T-cell (primary cell): ENCODE measurements at regions not wholly inside any gene's neighbourhood (a gene's known extent, or its start where the extent isn't known, plus 50 kb on each side); places are given as distances from the start of the nearest gene placed in this dataset.

Source experiments
- ATAC-seq, 4 experiments: fragments of 200-7000 bp in 3 of 4; fragments of 150-1000 bp in 1 of 4; cut with Tn5 transposase; replicated peaks in 1 of 4; 1 replicate in 3 of 4; 2 replicates in 1 of 4; pipeline ENCODE4 v1.10.0; 2021; ENCODE audit warnings: moderate library complexity in 3 of 4, mild to moderate bottlenecking in 2 of 4, moderate number of reproducible peaks in 1 of 4
- CTCF ChIA-PET, 2 donors: fragments of 300-600 bp; sonication (Branson Sonifier 250); formaldehyde crosslinking; loops; one replicate each; lab custom pipeline; 2022; ENCODE audit warnings: antibody characterized with exemption in 2 of 2; lab: Charles Lee
- POLR2A ChIA-PET, 2 donors: fragments of 300-600 bp; sonication (Branson Sonifier 250); formaldehyde crosslinking; loops; one replicate each; lab custom pipeline; 2022; ENCODE audit warnings: antibody characterized with exemption in 2 of 2; lab: Charles Lee
- DNase-seq, 35 experiments: peaks; one replicate each; pipeline versions ENCODE4 v3.0.0 to v3.0.0-alpha.2; 2013 to 2023
- H3K27ac ChIP-seq: one replicate; pipeline ENCODE4 v1.5.1; 2013; ENCODE audit warnings: low read length
- H3K27me3 ChIP-seq, 2 experiments: replicated peaks in 1 of 2; 1 replicate in 1 of 2; 2 replicates in 1 of 2; pipeline versions ENCODE4 v1.6.1 to v1.7.0; 2013; ENCODE audit warnings: low read length in 1 of 2, mixed read lengths in 1 of 2; ENCODE audit not compliant: control insufficient read depth in 2 of 2, insufficient read depth in 2 of 2; ENCODE audit errors: extremely low read depth in 1 of 2
- H3K36me3 ChIP-seq, 2 donors: 1 replicate in 1 of 2; 2 replicates in 1 of 2; pipeline versions ENCODE4 v1.6.1 to v1.7.0; 2013; ENCODE audit warnings: low read length in 1 of 2; ENCODE audit not compliant: control insufficient read depth in 2 of 2, insufficient read depth in 1 of 2; ENCODE audit errors: extremely low read depth in 1 of 2
- H3K4me1 ChIP-seq, 2 experiments: 1 replicate in 1 of 2; 2 replicates in 1 of 2; pipeline versions ENCODE4 v1.6.1 to v1.7.0; 2013; ENCODE audit warnings: low read length in 2 of 2, mixed read lengths in 1 of 2; ENCODE audit not compliant: insufficient read depth in 2 of 2, control insufficient read depth in 1 of 2; ENCODE audit errors: extremely low read depth in 1 of 2
- H3K4me3 ChIP-seq, 2 donors: 1 replicate in 1 of 2; 2 replicates in 1 of 2; pipeline versions ENCODE4 v1.5.1 to v1.7.0; 2013; ENCODE audit warnings: mild to moderate bottlenecking in 2 of 2, low read length in 1 of 2, moderate library complexity in 1 of 2; ENCODE audit not compliant: control insufficient read depth in 1 of 2; ENCODE audit errors: extremely low read depth in 1 of 2
- H3K9me3 ChIP-seq: 2 replicates; pipeline ENCODE4 v1.7.0; 2013
- H3K27ac Mint-ChIP-seq, 2 donors: one replicate each; pipeline ENCODE4 v1.8.0; 2020 to 2021; ENCODE audit warnings: mild to moderate bottlenecking in 2 of 2, mixed read lengths in 2 of 2
- H3K27me3 Mint-ChIP-seq, 2 donors: one replicate each; pipeline ENCODE4 v1.8.0; 2021 to 2022; ENCODE audit warnings: mixed read lengths in 2 of 2
- H3K36me3 Mint-ChIP-seq: one replicate; pipeline ENCODE4 v1.8.0; 2021; ENCODE audit warnings: mixed read lengths
- H3K4me1 Mint-ChIP-seq, 3 donors: one replicate each; pipeline ENCODE4 v1.8.0; 2020 to 2022; ENCODE audit warnings: mixed read lengths in 3 of 3, mild to moderate bottlenecking in 1 of 3
- H3K4me3 Mint-ChIP-seq, 3 donors: one replicate each; pipeline ENCODE4 v1.8.0; 2020 to 2022; ENCODE audit warnings: mild to moderate bottlenecking in 3 of 3, mixed read lengths in 3 of 3, moderate library complexity in 3 of 3
- H3K9me3 Mint-ChIP-seq, 3 donors: one replicate each; pipeline ENCODE4 v1.8.0; 2020 to 2022; ENCODE audit warnings: mixed read lengths in 3 of 3
- WGBS: methylation state at CpG from one replicate; pipeline ENCODE4 v1.1.5; 2013; ENCODE audit warnings: missing lambda C conversion rate; ENCODE audit not compliant: insufficient coverage; 5-methylcytosine and 5-hydroxymethylcytosine counted together

- ATAC-seq, result no peak
- H3K27me3 Mint-ChIP-seq, result peaks cover 9 to 21% of the 10 kb centered on the region in 2 donors
Measured at GRCh38 chr2:19635951-19636510, 265.8 kb downstream of the TTC32 start.

GRCh38 chr2:19632403-19632991 lies 269.3 kb downstream of the TTC32 start:
- Histone ChIP-seq H3K4me3 (no peak overlapping the region), H3K4me1 (no peaks in the 10 kb centered on the region), H3K27me3 (peaks cover 0 to 17% of the 10 kb centered on the region in 2 experiments), H3K9me3 (no peaks in the 10 kb centered on the region), H3K27ac (no peak overlapping the region), H3K36me3 (no peaks in the 10 kb centered on the region)
- Mint-ChIP-seq H3K27me3 (peaks cover 9 to 21% of the 10 kb centered on the region in 2 donors), H3K36me3 (no peaks in the 10 kb centered on the region), H3K27ac (no peak overlapping the region), H3K9me3 (peaks cover 1 to 6% (median 6%) of the 10 kb centered on the region in 3 donors), H3K4me3 (no peak overlapping the region), H3K4me1 (no peaks in the 10 kb centered on the region)
- ATAC-seq (no peak), DNase-seq (no peak)
- POLR2A ChIA-PET, result interaction anchor here in 1 of 2 donors (0.6 kb wide), 1 partner anchor 174 kb away, joined by 5 read pairs; no protein-coding TSS in a partner anchor
- WGBS, result 76% methylated on average over 4 of the region's 5 CpGs
- CTCF ChIA-PET, result interaction anchor here in 1 of 2 donors (1.0 kb wide), 1 partner anchor 28 kb away, joined by 3 read pairs; no protein-coding TSS in a partner anchor

More at GRCh38 chr2:19635951-19636510, 265.8 kb downstream of the TTC32 start:
- Mint-ChIP-seq H3K4me1 (no peaks in the 10 kb centered on the region), H3K9me3 (no peaks in the 10 kb centered on the region), H3K27ac (no peak overlapping the region), H3K4me3 (no peak overlapping the region), H3K36me3 (no peaks in the 10 kb centered on the region)
- H3K9me3 ChIP-seq, result no peaks in the 10 kb centered on the region
- no peaks in the 10 kb centered on the region for H3K4me1 ChIP-seq
- no peak for DNase-seq
- no peak overlapping the region for H3K27ac ChIP-seq
- ChIA-PET CTCF (no interaction called here), POLR2A (no interaction called here)
- H3K36me3 ChIP-seq, result no peaks in the 10 kb centered on the region
- WGBS, result 44% methylated on average over 7 of the region's 8 CpGs
- H3K27me3 ChIP-seq, result peaks cover 0 to 21% of the 10 kb centered on the region in 2 experiments
- H3K4me3 ChIP-seq, result no peak overlapping the region

GRCh38 chr2:19631871-19632270 lies 269.9 kb downstream of the TTC32 start:
- peaks cover 7 to 13% (median 12%) of the 10 kb centered on the region in 3 donors for H3K9me3 Mint-ChIP-seq
- Histone ChIP-seq H3K27ac (no peak overlapping the region), H3K4me3 (no peak overlapping the region), H3K36me3 (no peaks in the 10 kb centered on the region), H3K27me3 (peaks cover 0 to 17% of the 10 kb centered on the region in 2 experiments), H3K9me3 (no peaks in the 10 kb centered on the region), H3K4me1 (no peaks in the 10 kb centered on the region)
- DNase-seq (no peak), ATAC-seq (no peak)
- H3K4me1 Mint-ChIP-seq, result no peaks in the 10 kb centered on the region
- H3K27me3 Mint-ChIP-seq, result peaks cover 9 to 21% of the 10 kb centered on the region in 2 donors
- no CpG with 5 or more reads among the region's 1 CpG for WGBS
- no peak overlapping the region for H3K27ac Mint-ChIP-seq
- no peaks in the 10 kb centered on the region for H3K36me3 Mint-ChIP-seq
- no peak overlapping the region for H3K4me3 Mint-ChIP-seq
- POLR2A ChIA-PET, result no interaction called here
- CTCF ChIA-PET, result interaction anchor here (0.6 to 1.1 kb wide), 2 partner anchors 10 to 718 kb away, joined by 3 read pairs; no protein-coding TSS in a partner anchor

GRCh38 chr2:19630921-19631320 lies 270.9 kb downstream of the TTC32 start:
- Mint-ChIP-seq H3K4me3 (no peak overlapping the region), H3K36me3 (no peaks in the 10 kb centered on the region), H3K27me3 (peaks cover 9 to 18% of the 10 kb centered on the region in 2 donors), H3K4me1 (no peaks in the 10 kb centered on the region), H3K9me3 (peaks cover 13 to 22% (median 13%) of the 10 kb centered on the region in 3 donors), H3K27ac (no peak overlapping the region)
- 67% methylated on average over 1 of the region's 2 CpGs for WGBS
- Histone ChIP-seq H3K4me1 (no peaks in the 10 kb centered on the region), H3K9me3 (no peaks in the 10 kb centered on the region), H3K4me3 (no peak overlapping the region), H3K36me3 (no peaks in the 10 kb centered on the region), H3K27ac (no peak overlapping the region), H3K27me3 (peaks cover 0 to 14% of the 10 kb centered on the region in 2 experiments)
- POLR2A ChIA-PET, result no interaction called here
- no peak for ATAC-seq
- DNase-seq, result no peak
- CTCF ChIA-PET, result interaction anchor here in 1 of 2 donors (1.1 kb wide), 1 partner anchor 9 kb away, joined by 3 read pairs; no protein-coding TSS in a partner anchor

GRCh38 chr2:19627359-19627758 lies 268.9 kb upstream of the OSR1 start:
- CTCF ChIA-PET, result no interaction called here
- Histone ChIP-seq H3K27me3 (peaks cover 0 to 8% of the 10 kb centered on the region in 2 experiments), H3K4me3 (no peak overlapping the region), H3K36me3 (no peaks in the 10 kb centered on the region), H3K27ac (no peak overlapping the region), H3K9me3 (no peaks in the 10 kb centered on the region), H3K4me1 (no peaks in the 10 kb centered on the region)
- POLR2A ChIA-PET, result no interaction called here
- H3K27ac Mint-ChIP-seq, result no peak overlapping the region
- DNase-seq (no peak), ATAC-seq (no peak)
- H3K4me1 Mint-ChIP-seq, result no peaks in the 10 kb centered on the region
- H3K36me3 Mint-ChIP-seq, result no peaks in the 10 kb centered on the region
- no peak overlapping the region for H3K4me3 Mint-ChIP-seq
- peaks cover 13 to 24% (median 13%) of the 10 kb centered on the region in 3 donors for H3K9me3 Mint-ChIP-seq
- H3K27me3 Mint-ChIP-seq, result peaks cover 0 to 4% of the 10 kb centered on the region in 2 donors

- no peaks in the 10 kb centered on the region for H3K36me3 ChIP-seq
- H3K9me3 ChIP-seq, result no peaks in the 10 kb centered on the region
- WGBS, result no CpG with 5 or more reads among the region's 1 CpG
- Mint-ChIP-seq H3K27ac (no peak overlapping the region), H3K36me3 (no peaks in the 10 kb centered on the region), H3K4me1 (no peaks in the 10 kb centered on the region), H3K4me3 (no peak overlapping the region), H3K9me3 (peaks cover 17 to 38% (median 22%) of the 10 kb centered on the region in 3 donors), H3K27me3 (peaks cover 0 to 4% of the 10 kb centered on the region in 2 donors)
- H3K4me3 ChIP-seq, result no peak overlapping the region
- ChIA-PET POLR2A (no interaction called here), CTCF (no interaction called here)
- ATAC-seq (no peak), DNase-seq (no peak)
- no peak overlapping the region for H3K27ac ChIP-seq
- peaks cover 0 to 8% of the 10 kb centered on the region in 2 experiments for H3K27me3 ChIP-seq
- no peaks in the 10 kb centered on the region for H3K4me1 ChIP-seq
Measured at GRCh38 chr2:19623488-19623887, 265.1 kb upstream of the OSR1 start.
